GM19099 (cell line): ENCODE measurements at regions not wholly inside any gene's neighbourhood (a gene's known extent, or its start where the extent isn't known, plus 50 kb on each side); places are given as distances from the start of the nearest gene placed in this dataset.

Experiments used
- POLR2A ChIP-seq: IDR thresholded peaks from 3 replicates; pipeline ENCODE4 v1.6.1; 2011; ENCODE audit warnings: low read depth; ENCODE audit not compliant: insufficient read length; ENCODE audit errors: extremely low read depth

- no peak for TF ChIP-seq POLR2A
Observed at GRCh38 chr4:115851918-115852766, 738.7 kb upstream of the NDST4 start.

GRCh38 chr4:115850799-115851509 is 737.5 kb upstream of the NDST4 start:
- TF ChIP-seq POLR2A, result no peak

DNA sequence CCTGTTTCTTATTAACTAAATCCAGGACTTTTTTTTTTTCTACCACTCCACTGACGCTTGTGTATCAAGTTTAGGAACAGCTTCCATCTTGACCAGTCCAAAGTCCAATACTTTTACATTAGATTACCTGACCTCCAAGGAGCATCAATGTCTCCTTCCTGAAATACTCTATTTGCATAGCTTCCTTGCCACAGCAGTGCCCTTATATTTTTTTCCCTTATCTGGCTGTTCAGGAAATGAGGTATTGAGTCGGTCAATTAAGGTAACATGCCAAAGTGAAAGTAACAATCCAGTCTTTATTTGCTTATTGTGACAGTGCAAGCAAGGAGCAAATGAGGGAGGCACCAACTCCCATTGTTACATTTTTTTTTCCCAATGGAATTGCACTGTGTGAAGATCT is 730.8 kb upstream of the NDST4 start:
- TF ChIP-seq POLR2A, result no peak

- no peak for TF ChIP-seq POLR2A
Observed at GRCh38 chr4:115841871-115842270, 728.5 kb upstream of the NDST4 start.

- TF ChIP-seq POLR2A, result no peak
Observed at GRCh38 chr4:115834441-115834840, 721.0 kb upstream of the NDST4 start.

- TF ChIP-seq POLR2A, result no peak
Observed at GRCh38 chr4:115824630-115825029, 711.2 kb upstream of the NDST4 start.

- TF ChIP-seq POLR2A, result no peak
Observed at GRCh38 chr4:115803825-115804224, 690.4 kb upstream of the NDST4 start.

DNA sequence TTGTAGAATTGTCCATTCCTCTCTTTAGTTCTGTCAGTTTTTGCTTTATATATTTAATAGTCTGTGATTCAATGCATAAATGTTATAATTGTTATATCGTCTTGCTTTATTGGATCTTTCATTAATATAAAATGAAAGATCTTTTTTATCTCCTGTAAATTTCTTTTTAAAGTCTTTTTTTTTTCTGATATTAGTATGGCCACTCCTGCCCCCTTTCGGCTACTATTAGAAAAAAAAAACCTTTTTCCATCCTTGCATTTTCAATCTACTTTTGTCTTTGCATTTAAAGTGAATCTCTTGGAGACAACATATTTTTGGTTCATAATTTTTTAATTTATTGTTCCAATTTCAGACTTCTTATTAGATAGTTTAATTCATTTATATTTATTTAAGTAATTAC is 677.4 kb upstream of the NDST4 start:
- TF ChIP-seq POLR2A, result no peak

DNA sequence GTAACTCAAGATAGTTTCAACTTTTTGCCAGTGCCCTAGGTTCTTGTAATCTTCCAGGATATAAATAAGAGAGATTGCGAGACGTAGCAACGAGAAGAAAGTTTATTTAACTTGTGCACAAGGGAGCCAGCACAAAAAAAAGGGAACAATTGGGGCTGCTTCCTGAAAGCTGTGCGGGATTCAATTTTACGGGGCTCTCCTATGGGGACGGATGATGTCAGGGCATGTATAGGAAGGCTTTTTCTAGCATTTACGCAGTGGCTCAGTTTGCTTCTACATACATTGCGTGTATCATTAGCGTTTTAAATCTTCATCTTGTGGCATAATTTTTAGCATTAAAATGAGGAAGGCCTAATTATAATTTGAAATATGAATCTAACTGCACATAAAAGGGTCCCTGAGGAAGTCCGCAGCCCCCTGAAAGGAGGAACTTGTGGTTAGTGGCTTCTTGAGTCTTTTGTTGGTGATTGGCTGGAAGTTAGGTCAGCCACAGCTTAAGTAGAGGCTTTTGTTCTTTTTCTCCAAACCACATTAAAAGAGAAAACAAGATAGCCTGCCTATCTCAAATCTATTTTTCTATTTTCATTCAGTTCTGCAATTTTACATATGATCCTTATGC is 668.2 kb upstream of the NDST4 start:
- no peak for TF ChIP-seq POLR2A

DNA sequence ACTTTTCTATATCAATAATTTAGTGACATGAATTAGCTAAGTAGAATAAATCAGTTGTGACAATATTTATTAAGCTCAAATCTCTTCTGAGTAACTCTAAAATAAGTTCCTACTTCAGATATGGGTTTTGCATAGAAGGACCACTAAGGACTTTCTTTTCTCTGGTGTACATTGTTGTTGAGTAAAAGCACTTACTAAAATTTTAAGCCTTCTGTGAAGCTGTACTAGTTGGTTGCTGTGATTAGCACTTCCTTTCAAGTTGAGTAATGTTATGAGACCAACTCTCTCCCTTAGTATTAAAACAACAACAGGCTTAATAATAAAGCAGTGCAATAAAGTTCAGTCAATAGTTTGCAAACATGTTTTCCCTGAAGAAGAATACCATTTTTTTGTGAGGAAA is 667.4 kb upstream of the NDST4 start:
- TF ChIP-seq POLR2A, result no peak

- no peak for TF ChIP-seq POLR2A
Observed at GRCh38 chr4:115780268-115780667, 666.8 kb upstream of the NDST4 start.

- no peak for TF ChIP-seq POLR2A
Observed at GRCh38 chr4:115770046-115770543, 656.7 kb upstream of the NDST4 start.

- no peak for TF ChIP-seq POLR2A
Observed at GRCh38 chr4:115769396-115769795, 656.0 kb upstream of the NDST4 start.

- no peak for TF ChIP-seq POLR2A
Observed at GRCh38 chr4:115763051-115763450, 649.6 kb upstream of the NDST4 start.

GRCh38 chr4:115759231-115759630 is 645.8 kb upstream of the NDST4 start:
- TF ChIP-seq POLR2A, result no peak
